Immature natural killer cell (primary cell): ENCODE measurements at regions not wholly inside any gene's neighbourhood (a gene's known extent, or its start where the extent isn't known, plus 50 kb on each side); places are given as distances from the start of the nearest gene placed in this dataset.

Source experiments
- DNase-seq, 3 donors: peaks; one replicate each; pipeline ENCODE4 v3.0.0; 2022; ENCODE audit warnings: mixed read lengths in 1 of 3
- H3K27ac Mint-ChIP-seq, 6 donors: one replicate each; pipeline ENCODE4 v1.8.0; 2020; ENCODE audit warnings: mixed read lengths in 6 of 6, mild to moderate bottlenecking in 5 of 6, inconsistent platforms in 4 of 6, moderate library complexity in 3 of 6
- H3K27me3 Mint-ChIP-seq, 3 donors: one replicate each; pipeline ENCODE4 v1.8.0; 2020 to 2021; ENCODE audit warnings: low read depth in 3 of 3, mild to moderate bottlenecking in 3 of 3, mixed read lengths in 3 of 3, moderate library complexity in 3 of 3, inconsistent platforms in 1 of 3
- H3K36me3 Mint-ChIP-seq, 3 donors: one replicate each; pipeline ENCODE4 v1.8.0; 2020; ENCODE audit warnings: mixed read lengths in 3 of 3, inconsistent platforms in 2 of 3, mild to moderate bottlenecking in 2 of 3
- H3K4me1 Mint-ChIP-seq, 2 donors: one replicate each; pipeline ENCODE4 v1.8.0; 2020; ENCODE audit warnings: inconsistent platforms in 2 of 2, mild to moderate bottlenecking in 2 of 2, mixed read lengths in 2 of 2, moderate library complexity in 1 of 2
- H3K4me3 Mint-ChIP-seq, 5 donors: one replicate each; pipeline ENCODE4 v1.8.0; 2020; ENCODE audit warnings: mild to moderate bottlenecking in 5 of 5, mixed read lengths in 5 of 5, inconsistent platforms in 3 of 5, moderate library complexity in 3 of 5
- H3K9me3 Mint-ChIP-seq, 6 donors: one replicate each; pipeline ENCODE4 v1.8.0; 2020; ENCODE audit warnings: mild to moderate bottlenecking in 6 of 6, mixed read lengths in 6 of 6, inconsistent platforms in 4 of 6, moderate library complexity in 3 of 6

GRCh38 chr6:164528539-164528938, 780.9 kb downstream of the C6orf118 start:
- Mint-ChIP-seq H3K4me1 (no peaks in the 10 kb centered on the region), H3K9me3 (peaks cover 4 to 28% (median 12%) of the 10 kb centered on the region in 6 donors), H3K27ac (no peak overlapping the region), H3K27me3 (no peaks in the 10 kb centered on the region), H3K4me3 (no peak overlapping the region), H3K36me3 (no peaks in the 10 kb centered on the region)
- DNase-seq: no peak

- Mint-ChIP-seq H3K4me3 (no peak overlapping the region), H3K4me1 (no peaks in the 10 kb centered on the region), H3K36me3 (no peaks in the 10 kb centered on the region), H3K27ac (no peak overlapping the region), H3K27me3 (no peaks in the 10 kb centered on the region), H3K9me3 (peaks cover 8 to 33% (median 21%) of the 10 kb centered on the region in 6 donors)
- no peak for DNase-seq
These were observed 786.2 kb downstream of the C6orf118 start for GRCh38 chr6:164523087-164523654.

- H3K4me3 Mint-ChIP-seq: no peak overlapping the region
- no peaks in the 10 kb centered on the region for H3K36me3 Mint-ChIP-seq
- H3K4me1 Mint-ChIP-seq: no peaks in the 10 kb centered on the region
- DNase-seq: no peak
- H3K27ac Mint-ChIP-seq: no peak overlapping the region
- H3K9me3 Mint-ChIP-seq: peaks cover 14 to 37% (median 20%) of the 10 kb centered on the region in 6 donors
- H3K27me3 Mint-ChIP-seq: peaks cover 0 to 2% (median 0%) of the 10 kb centered on the region in 3 donors
These were observed 788.5 kb downstream of the C6orf118 start for GRCh38 chr6:164520916-164521315.

DNA sequence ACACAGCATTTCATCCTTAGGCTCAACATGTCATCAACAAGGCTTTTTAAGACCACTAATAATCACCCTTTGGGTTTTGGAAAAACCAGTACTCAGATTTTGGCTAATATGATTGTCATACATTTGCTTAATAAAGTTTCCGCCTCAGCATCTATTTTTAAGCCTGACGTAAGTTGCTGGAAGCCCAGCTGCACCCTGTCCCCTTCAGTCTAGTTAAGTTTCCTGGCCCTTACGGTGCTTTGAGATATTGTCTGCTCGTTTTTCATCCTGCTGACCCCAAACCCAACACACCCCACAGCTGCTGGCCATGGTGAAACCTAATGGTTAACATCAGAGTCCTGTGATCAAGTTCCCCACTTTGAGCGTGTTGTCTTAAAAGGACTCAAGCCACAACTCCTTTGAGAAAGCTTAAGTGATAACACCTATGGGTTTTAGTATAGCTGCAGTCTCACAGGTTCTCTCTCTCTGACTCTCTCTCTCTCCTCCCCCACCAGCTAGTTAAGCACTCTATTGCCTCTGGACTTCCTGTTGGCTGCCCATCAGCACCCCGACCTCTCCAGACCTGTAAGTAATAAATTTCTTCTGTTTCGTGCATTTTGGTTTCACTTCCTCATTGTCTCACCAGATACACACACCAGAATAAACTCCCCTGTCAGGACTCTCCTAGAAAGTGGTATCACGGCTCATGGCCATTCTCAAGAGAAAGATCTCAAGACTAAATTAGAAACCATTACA, 802.0 kb downstream of the C6orf118 start:
- DNase-seq: no peak
- Mint-ChIP-seq H3K27me3 (peaks cover 0 to 2% (median 0%) of the 10 kb centered on the region in 3 donors), H3K4me1 (no peaks in the 10 kb centered on the region), H3K36me3 (no peaks in the 10 kb centered on the region), H3K4me3 (no peak overlapping the region), H3K9me3 (peaks cover 6 to 37% (median 13%) of the 10 kb centered on the region in 6 donors), H3K27ac (no peak overlapping the region)

DNA sequence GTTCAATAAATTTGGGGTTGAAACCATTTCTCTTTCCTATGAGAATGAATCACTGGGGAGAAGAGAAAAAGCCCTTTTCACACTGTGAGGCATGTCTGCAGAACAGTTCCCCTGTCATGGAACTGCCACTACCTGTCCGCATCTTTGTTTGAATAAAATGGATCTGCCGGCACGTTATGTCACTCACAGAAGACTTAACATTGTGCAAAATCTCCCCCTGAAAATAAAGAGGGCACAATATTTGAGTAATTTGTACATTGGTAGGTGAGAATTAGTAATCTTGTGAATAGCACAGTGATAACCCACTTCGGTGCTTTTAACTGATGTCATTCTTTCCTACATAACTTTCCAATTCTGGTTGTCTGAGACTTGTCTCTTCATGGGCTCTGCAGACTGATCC, 804.0 kb downstream of the C6orf118 start:
- no peaks in the 10 kb centered on the region for H3K4me1 Mint-ChIP-seq
- no peak for DNase-seq
- H3K4me3 Mint-ChIP-seq: no peak overlapping the region
- no peaks in the 10 kb centered on the region for H3K36me3 Mint-ChIP-seq
- no peak overlapping the region for H3K27ac Mint-ChIP-seq
- H3K27me3 Mint-ChIP-seq: peaks cover 0 to 2% (median 0%) of the 10 kb centered on the region in 3 donors
- peaks cover 5 to 26% (median 11%) of the 10 kb centered on the region in 6 donors for H3K9me3 Mint-ChIP-seq

GRCh38 chr6:164502833-164503232, 806.6 kb downstream of the C6orf118 start:
- Mint-ChIP-seq H3K4me1 (no peaks in the 10 kb centered on the region), H3K4me3 (no peak overlapping the region), H3K36me3 (no peaks in the 10 kb centered on the region), H3K27me3 (no peaks in the 10 kb centered on the region), H3K27ac (no peak overlapping the region), H3K9me3 (peaks cover 2 to 23% (median 9%) of the 10 kb centered on the region in 6 donors)
- no peak for DNase-seq

- H3K27ac Mint-ChIP-seq: no peak overlapping the region
- peaks cover 0 to 2% (median 0%) of the 10 kb centered on the region in 3 donors for H3K27me3 Mint-ChIP-seq
- H3K36me3 Mint-ChIP-seq: no peaks in the 10 kb centered on the region
- no peaks in the 10 kb centered on the region for H3K4me1 Mint-ChIP-seq
- H3K4me3 Mint-ChIP-seq: no peak overlapping the region
- peaks cover 6 to 29% (median 12%) of the 10 kb centered on the region in 6 donors for H3K9me3 Mint-ChIP-seq
- DNase-seq: no peak
These were observed 813.4 kb downstream of the C6orf118 start for GRCh38 chr6:164495882-164496495.

- H3K36me3 Mint-ChIP-seq: no peaks in the 10 kb centered on the region
- H3K4me3 Mint-ChIP-seq: no peak overlapping the region
- H3K27ac Mint-ChIP-seq: no peak overlapping the region
- H3K9me3 Mint-ChIP-seq: peaks cover 0 to 22% (median 7%) of the 10 kb centered on the region in 6 donors
- DNase-seq: no peak
- no peaks in the 10 kb centered on the region for H3K27me3 Mint-ChIP-seq
- no peaks in the 10 kb centered on the region for H3K4me1 Mint-ChIP-seq
These were observed 831.0 kb downstream of the C6orf118 start for GRCh38 chr6:164478426-164478825.

DNA sequence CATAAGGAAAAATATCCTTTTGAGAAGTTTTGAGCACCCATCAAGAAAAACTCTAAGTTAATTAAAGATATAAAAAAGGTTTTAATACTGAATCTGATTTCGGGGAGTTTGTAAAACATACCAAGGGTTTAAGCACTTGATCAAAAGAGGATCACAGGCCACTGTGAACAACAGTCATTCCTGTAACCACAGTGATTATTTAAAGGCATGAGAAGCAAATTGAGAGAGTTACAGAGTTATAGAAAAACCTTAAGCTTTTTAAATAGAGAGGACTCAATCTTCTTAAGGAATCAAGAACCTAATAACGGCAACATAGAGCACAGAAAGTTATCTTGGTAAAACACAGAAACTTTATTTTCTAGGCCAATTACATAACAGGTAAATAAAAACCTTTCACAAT, 831.6 kb downstream of the C6orf118 start:
- Mint-ChIP-seq H3K36me3 (no peaks in the 10 kb centered on the region), H3K27me3 (no peaks in the 10 kb centered on the region), H3K27ac (no peak overlapping the region), H3K9me3 (peaks cover 0 to 22% (median 9%) of the 10 kb centered on the region in 6 donors), H3K4me1 (no peaks in the 10 kb centered on the region), H3K4me3 (no peak overlapping the region)
- no peak for DNase-seq

- H3K27ac Mint-ChIP-seq: no peak overlapping the region
- H3K4me1 Mint-ChIP-seq: no peaks in the 10 kb centered on the region
- DNase-seq: no peak
- peaks cover under 1 to 24% (median 7%) of the 10 kb centered on the region in 6 donors for H3K9me3 Mint-ChIP-seq
- no peaks in the 10 kb centered on the region for H3K27me3 Mint-ChIP-seq
- no peak overlapping the region for H3K4me3 Mint-ChIP-seq
- no peaks in the 10 kb centered on the region for H3K36me3 Mint-ChIP-seq
These were observed 832.3 kb downstream of the C6orf118 start for GRCh38 chr6:164477101-164477500.

- H3K4me1 Mint-ChIP-seq: no peaks in the 10 kb centered on the region
- H3K36me3 Mint-ChIP-seq: no peaks in the 10 kb centered on the region
- H3K27me3 Mint-ChIP-seq: peaks cover 0 to 2% (median 0%) of the 10 kb centered on the region in 3 donors
- peaks cover 5 to 27% (median 7%) of the 10 kb centered on the region in 6 donors for H3K9me3 Mint-ChIP-seq
- DNase-seq: no peak
- no peak overlapping the region for H3K4me3 Mint-ChIP-seq
- H3K27ac Mint-ChIP-seq: no peak overlapping the region
These were observed 840.0 kb downstream of the C6orf118 start for GRCh38 chr6:164469276-164469949.

GRCh38 chr6:164455835-164456234, 853.6 kb downstream of the C6orf118 start:
- Mint-ChIP-seq H3K36me3 (no peaks in the 10 kb centered on the region), H3K27me3 (peaks cover 0 to 2% (median 0%) of the 10 kb centered on the region in 3 donors), H3K27ac (no peak overlapping the region), H3K4me1 (no peaks in the 10 kb centered on the region), H3K9me3 (peaks cover 0 to 8% (median 6%) of the 10 kb centered on the region in 6 donors), H3K4me3 (no peak overlapping the region)
- no peak for DNase-seq

DNA sequence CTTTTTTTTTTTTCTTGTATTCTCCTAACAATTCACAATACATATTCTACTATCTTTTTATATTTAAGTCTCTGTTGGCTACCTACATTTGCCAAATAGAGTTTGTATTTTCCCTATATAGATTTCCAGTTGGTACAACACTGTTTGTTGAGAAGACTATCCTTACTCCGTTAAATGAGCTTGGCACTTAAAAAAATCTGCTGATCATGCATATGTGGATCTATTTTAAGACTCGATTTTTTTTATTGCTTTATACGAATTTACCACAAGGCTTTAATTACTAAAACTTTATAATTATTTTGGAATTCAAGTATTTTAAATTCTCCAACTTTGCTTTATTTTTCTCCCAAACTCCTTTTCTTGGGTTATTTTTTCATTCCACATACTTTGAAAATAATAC, 855.6 kb downstream of the C6orf118 start:
- Mint-ChIP-seq H3K4me3 (no peak overlapping the region), H3K9me3 (peaks cover 0 to 18% (median 7%) of the 10 kb centered on the region in 6 donors), H3K27ac (no peak overlapping the region), H3K4me1 (no peaks in the 10 kb centered on the region), H3K27me3 (peaks cover 0 to 2% (median 0%) of the 10 kb centered on the region in 3 donors), H3K36me3 (no peaks in the 10 kb centered on the region)
- DNase-seq: no peak

- H3K36me3 Mint-ChIP-seq: no peaks in the 10 kb centered on the region
- H3K4me3 Mint-ChIP-seq: no peak overlapping the region
- H3K9me3 Mint-ChIP-seq: peaks cover 7 to 48% (median 10%) of the 10 kb centered on the region in 6 donors
- no peak for DNase-seq
- H3K27me3 Mint-ChIP-seq: no peaks in the 10 kb centered on the region
- no peaks in the 10 kb centered on the region for H3K4me1 Mint-ChIP-seq
- no peak overlapping the region for H3K27ac Mint-ChIP-seq
These were observed 866.8 kb downstream of the C6orf118 start for GRCh38 chr6:164442572-164442971.
